Inferior parietal cortex (tissue), 1 donor: ENCODE measurements at regions not wholly inside any gene's neighbourhood (a gene's known extent, or its start where the extent isn't known, plus 50 kb on each side); places are given as distances from the start of the nearest gene placed in this dataset.

Source experiments
- DNase-seq: peaks from one replicate; pipeline ENCODE4 v3.0.0-alpha.2; 2016; ENCODE audit errors: extremely low spot score

DNA sequence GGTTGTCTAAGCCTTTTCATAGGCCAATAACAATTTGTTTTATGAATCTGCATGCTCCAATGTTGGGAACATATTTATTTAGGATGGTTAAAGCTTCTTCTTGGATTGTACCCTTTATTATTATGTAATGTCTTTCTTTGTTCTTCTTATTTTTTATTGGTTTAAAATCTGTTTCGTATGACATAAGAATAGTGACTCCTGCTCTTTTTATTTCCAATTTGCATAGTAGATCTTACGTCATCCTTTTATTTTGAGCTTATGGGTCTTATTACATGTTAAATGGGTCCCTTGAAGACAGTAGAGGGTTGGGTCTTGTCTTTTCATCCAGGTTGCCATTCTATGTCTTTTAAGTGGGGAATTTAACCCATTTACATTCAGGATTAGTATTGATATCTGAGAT lies 561.9 kb upstream of the GHITM start:
- no peak for DNase-seq

DNA sequence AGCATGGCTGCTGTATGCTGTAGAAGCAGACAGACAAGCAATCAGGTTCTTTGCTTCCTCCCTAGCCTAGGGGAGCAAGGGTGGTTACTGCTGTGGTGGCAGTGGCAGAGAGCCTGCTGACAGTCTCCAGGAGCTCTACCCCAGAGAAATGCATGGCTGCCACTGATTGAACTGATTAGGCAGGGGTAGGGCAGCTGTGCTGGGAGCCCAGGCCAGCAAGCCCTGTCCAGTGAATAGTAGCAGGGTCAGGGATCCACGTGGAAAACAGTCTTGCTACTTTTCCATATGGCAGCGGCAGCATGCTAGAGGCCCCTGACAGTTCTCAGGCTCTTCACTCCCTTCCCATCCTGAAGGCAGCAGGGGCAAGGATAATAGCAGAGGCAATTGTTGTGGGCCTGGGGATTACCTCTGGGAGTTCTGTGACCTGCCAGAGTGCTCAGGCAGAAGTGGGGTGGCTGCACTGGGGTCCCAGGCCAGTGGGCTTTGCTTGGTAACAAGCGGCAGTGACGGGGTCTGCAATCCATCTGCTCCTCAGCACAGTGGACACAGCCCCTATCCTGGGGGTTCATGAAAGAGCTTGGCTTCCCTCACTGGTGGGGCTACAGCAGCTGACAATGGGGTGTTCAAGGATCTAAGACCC lies 558.8 kb upstream of the GHITM start:
- no peak for DNase-seq

DNA sequence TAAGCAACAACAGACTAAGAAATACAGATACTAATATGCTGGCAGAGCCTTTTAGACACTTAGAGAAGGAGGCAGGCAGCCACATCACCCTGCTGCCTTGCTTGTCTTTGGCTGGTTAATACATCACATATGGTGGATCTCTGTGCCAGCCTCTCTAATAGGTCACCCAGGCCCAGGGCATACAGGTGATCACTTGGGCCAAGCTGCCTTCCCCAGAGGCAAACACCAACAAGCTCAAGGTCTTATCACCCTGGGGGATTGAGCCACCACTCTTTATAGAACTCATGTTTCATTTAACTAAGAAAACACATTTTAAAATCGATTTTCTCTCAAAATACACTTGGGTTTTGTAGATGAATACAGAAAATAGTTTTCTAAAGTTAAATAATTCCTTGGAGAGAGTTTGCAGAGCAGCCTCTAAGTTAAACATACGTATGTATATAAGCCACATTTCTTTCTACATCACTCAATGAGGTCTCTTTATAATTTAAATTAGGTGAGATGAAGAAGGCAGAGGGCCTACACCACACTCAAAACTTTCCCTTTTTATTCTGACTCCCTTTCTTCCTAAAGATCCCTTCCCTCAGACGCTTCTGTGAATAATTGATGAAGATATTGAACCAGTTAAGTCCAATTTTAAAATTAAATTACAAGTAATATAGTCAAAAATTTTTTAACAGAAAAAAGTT lies 556.8 kb upstream of the GHITM start:
- no peak for DNase-seq

DNA sequence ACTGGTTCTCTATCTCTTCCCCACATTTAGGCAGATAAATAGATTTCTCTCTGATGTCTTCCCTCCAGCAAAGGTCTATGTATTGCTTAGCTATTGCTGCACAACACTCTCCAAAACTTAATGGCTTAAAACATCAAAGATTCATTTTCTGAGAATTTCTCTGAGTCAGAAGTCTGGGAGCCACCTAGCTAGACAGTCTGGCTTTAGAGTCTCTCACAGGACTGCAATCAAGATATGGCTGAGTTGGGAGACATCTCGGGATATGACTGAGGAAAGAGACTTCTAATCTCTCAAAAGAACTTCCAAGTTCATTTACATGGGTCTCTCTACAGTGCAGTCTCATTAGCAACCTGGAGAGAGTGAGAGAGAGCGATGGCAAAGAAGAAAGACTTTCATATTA lies 553.6 kb upstream of the GHITM start:
- no peak for DNase-seq

DNA sequence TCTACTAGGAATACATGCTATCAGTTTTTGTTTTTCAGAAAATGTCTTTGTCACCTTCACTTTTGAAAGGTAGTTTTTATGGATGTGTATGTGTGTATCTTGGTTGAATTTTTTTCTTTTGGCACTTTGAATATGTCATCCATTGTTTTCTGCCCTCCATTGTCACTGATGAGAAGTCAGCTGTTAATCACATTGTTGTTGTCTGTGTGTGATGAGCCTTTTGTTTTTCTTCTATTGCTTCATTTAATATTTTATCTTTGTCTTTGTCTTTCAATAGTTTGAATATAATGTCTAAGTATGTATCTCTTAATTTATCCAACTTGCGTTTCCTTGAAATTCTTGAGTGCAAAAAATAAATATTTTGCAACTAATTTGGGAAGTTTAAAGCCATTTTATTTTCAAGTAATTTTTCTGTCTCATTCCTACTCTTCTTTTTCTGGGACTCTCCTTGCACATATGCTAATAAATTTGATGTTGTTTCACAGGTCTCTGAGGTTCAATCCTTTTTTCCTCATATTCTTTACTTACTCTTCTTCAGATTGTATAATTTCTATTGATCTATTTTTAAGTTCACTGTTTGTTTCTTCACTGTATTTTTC lies 546.9 kb upstream of the GHITM start:
- DNase-seq: no peak

DNA sequence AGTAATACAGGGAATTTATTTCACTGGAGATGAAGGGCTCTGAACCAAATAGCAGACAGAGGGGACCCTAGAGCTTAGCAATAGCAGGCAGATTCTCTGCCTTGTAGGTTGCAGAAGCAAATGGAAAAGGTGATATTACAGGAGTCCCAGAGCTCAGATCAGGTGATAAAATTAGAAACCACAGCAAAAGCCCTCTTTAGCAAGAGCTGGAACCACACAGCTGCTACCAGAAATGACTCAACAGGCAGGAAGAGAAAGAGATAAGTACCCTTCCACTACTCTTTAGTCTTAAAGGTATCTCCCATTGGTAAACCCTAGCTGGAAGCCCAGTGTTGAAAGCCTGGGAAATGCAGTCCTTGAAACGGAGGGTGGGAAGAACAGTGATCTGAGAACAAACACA lies 535.6 kb upstream of the GHITM start:
- DNase-seq: no peak

DNA sequence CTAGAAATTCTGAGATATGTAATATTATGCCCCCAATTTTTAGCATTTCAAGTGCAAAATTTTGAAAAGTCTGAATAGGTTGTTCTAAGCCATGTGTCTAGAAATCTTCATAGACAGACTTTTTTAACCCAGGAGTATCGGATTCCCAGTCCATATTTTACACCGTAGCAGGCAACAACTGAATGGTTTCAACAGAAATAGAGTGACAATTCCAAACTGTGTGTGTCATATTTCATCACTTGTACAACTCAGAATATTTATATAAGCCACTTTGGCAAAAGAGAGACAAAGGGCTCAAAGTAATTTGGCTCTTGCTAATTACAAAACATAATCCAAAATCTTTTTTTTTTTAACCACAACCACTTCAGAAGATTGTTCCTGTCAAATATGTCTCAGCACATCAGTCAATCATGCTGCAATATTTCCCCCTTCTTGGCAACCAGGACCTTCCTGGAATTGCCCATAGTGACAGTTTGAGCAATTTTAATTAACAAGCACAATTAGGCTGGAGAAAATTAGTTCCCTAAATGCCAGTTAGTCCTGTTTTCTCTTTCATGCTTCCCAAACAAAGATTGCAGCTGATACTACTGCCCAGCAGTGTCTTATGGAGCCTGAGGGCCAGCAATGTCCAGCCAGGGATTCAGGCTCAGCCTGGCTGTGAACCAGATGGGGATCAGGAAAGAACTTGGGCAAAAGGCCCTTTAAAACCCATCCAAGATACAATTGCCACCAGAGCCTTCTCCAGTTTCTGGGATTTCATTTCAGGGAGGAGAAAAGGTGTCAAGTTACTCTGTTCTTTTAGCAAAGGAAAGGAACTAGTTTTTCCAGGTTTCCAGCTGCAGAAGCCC lies 533.3 kb upstream of the GHITM start:
- no peak for DNase-seq

DNA sequence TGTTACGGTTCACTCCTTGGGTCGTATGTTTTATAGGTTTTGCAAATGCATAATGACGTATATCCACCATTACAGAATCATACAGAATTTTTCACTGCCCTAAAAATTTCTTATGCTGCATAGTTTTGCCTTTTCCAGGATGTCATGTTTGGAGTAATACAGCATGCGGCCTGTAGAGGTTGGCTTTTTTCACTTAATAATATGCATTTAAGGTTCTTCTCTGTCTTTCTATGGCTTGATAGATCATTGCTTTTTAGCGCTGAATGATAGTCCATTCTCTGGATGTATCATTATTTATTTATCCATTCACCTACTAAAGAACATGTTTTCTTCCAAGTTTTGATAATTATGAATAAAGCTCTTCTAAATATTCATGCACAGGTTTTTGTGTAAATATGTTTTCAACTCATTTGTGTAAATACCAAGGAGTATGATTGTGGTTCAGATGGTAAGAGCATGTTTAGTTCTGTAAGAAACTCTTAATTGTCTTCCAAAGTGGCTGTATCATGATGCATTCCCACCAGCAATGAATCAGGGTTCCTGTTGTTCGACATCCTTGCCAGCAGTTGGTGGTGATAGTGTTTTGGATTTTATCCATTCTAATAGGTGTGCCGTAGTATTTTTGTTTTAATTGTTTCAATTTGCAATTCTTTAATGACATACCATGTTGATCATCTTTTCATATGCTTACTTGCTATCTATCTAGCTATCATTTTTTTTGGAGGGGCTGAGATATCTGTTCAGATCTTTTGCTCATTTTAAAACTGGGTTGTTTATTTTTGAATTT lies 531.2 kb upstream of the GHITM start:
- DNase-seq: no peak

DNA sequence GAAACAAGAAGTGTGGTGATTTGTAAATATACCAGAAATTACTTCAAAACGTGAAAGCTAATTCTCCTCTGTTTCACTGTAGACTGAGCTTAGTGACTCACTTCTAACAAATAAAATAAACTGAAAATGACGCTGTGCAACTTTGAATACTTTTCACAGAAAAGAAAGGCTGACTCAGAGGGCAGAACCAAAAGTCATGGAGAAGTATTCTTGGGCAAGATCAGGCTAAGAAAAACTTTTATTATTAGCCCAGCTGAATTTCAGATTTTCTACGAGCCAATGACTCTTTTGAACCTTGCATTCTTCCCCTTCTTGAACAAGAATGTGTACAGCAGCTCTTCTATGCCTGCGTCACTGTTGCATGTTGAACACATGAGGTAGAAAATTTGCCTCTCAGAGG lies 527.3 kb upstream of the GHITM start:
- no peak for DNase-seq

DNA sequence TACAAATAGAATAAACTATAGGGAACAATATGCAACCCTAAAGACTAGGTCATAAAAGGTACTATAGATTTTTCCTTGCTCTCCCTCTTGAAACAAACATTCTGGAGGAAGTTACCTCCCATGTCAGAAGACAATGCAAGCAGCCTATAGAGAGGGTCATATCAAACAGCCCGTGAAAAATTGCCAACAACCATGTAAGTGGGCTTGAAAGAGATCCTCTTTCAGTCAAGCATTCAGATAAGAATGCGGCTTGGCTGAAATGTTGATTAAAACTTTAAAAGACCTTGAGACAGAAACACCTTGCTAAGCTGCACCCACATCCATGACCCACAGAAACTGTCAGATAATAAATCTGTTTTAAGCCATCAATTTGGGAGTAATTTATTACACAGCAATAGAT lies 526.6 kb upstream of the GHITM start:
- DNase-seq: no peak

DNA sequence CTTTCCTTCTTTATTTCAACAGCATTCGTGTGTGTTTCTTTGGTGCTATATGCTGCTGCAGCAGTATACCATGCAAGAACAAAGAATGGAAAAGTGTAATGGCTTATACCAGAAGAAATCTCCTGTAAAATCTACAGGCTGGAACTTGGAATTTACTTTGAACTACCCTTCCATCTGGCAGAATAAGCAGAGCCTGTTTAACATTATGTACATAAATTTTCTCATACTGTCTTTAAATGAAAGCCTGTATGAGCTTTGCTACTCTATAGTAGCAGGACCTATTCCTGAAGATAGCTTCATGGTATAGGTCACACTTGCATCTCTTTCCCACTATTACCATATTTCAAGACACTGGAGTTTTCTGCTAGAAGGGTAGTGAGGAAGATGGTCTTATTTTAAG lies 522.1 kb upstream of the GHITM start:
- DNase-seq: no peak

DNA sequence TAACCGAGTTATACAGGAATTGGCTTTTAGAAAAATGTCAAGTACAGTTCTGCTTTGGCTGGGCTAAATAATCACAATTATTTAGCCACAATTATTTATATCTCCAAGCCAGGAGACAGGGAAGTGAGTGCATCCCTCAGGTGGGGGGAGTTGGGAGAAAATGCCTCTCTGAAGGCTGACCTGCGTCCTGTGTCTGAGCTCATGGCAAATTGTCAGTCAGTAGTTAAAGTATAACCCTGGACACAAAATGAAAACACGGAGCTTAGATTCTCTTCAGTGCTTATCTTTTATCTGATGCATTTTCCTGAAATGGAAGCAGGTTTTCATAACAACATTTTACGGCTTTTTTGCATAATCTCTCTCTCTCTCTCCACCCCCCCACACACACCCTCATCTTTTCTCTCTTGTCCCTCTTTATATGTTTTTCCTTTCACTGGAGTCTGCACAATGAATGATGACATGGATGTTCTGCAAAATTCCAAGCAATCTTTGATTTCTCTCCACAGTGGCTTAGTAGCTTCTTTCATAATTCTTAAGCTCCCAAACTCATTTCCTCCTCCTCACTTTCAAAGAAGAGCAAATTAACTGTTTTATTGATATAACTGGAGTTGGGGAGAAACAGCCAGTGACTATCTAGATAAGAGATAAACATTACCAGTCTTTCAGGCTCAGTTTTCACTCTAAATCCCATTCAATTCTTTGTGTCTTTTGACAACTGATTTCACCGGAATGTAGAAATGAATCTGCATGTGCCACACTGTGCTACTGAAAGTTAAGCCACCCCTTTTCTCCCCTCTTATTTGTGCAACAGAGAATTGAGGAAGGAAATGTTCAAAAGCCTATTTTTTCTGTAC lies 521.4 kb upstream of the GHITM start:
- DNase-seq: no peak

DNA sequence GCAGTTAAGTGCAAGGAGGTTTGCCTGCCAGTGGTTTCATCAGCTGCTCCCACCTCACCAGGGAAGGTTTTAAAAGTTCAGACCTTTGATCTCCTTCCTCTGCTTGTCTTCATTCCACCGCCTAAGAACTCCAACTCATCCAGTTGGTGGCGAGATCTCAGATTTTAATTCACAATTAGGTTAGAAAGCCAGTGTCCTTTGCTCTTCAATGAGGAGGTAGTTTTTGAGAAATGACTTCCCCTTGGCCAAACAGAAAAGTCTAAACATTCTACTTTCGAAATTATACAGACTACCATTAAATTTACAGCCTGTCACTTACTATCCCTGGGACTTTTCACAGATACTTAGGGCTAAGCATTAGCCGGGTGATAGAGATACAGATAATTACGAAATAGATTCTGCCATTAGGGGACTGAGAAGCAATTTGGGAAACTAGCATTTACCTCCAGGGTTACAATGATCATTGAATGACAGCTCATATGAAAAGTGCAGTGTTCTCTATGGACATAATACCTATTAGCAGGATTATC lies 513.4 kb upstream of the GHITM start:
- DNase-seq: no peak

DNA sequence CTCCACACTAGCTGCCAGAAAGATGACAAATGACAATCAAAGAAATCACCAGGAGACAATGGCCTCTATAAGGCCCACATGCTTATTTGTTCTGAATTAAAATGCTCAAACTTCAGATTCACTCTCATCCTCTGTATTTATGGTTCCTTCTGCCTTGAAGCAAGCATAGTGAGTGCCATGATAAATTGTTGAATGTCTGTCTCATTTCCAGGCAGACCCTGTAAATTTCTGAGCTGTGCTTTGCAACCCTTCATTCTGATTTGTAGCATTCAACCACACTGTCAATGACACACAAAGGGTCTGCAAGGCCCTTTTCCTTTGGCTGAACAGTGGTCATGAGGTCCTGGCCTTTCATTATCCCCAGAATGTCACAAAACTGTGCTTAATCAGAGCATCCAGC lies 506.6 kb upstream of the GHITM start:
- no peak for DNase-seq

DNA sequence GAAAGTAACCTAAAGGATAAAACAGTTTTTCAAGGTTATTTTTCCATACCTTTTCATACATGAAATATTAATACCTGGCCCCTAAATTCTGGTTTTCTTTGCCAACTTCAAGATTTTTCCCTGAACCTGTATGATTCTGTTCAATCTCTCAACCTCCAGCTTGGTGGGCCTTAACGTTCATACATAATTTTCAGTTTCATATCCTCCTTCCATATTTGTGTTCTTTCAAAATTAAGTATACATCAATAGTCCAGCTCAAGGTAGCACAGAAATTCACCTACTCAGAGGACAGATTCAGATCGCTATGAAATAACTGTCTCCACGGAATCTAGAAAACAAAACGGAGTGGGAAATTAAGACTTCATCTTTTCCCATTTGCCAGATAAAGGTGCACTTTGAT lies 505.8 kb upstream of the GHITM start:
- DNase-seq: no peak

DNA sequence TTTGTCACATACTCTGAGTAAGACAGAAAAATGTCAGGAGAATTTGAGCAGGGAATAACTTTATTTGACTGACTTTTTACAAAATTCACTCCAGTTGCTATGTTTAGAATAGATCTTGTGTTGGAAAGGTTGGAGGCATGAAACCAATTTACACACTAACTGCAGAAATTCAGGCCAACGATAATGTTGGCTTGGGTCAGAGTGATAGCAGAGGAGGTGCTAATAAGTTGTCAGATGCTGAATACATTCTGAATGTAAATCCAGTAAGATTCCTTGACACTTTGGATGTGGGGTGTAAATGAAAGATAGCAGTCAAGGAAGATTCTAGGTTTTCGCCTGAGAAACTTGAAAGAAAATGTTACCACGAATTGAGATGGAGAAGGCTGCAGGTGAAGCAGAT lies 502.5 kb upstream of the GHITM start:
- no peak for DNase-seq

DNA sequence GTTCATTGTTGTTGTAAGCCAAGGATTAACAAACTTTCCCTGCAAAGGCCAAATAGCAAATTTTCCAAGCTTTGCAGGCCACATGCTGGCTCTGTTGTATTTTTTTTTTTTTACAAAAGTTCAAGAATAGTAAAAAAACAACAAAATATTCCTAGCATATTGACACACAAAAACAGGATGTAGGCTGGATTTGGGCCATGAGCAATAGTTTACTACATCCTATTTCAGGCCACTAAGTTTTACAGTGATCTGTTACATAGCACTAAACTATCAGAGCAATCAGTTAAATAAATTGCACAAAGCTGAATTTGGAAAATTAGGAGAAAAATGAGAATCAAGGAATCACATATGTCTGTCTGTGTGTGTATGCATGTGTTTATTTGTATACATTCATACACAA lies 491.8 kb upstream of the GHITM start:
- DNase-seq: no peak

DNA sequence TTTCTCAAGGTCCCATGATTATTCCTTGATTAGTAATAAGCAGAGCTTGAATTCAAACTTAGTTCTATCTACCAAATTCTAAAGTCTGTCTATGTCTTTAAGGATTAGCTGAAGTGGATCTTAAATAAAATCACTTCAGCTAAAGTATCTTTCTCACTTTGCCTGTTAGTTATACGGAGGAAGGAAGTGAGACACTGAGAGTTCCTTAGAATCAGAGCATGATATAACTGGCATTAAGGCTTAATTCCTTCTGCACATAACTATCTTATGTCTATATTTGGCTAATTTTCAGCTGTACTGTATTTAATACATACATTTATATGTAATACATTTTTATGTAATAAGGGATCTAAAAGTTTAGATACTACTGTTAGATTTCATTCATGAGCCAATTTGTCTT lies 491.1 kb upstream of the GHITM start:
- no peak for DNase-seq

DNA sequence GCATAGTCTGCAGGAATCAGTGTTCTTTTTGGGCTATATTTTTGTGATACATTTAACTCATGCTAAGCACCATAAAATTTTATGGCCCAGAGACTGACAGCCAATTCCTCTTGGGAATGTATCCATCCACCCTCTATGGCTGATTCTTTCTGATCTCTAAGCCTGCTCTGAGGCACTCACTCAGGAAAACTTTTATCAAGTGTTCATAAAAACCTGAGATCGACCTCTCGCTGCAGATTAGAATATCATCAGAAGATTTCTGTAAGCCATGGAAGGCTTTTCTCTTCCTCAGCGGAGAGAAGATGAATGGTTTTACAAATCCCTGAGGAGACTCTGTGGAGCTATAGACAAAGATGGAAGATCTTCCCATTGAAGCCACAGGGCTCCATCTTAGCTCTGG lies 489.8 kb upstream of the GHITM start:
- no peak for DNase-seq

DNA sequence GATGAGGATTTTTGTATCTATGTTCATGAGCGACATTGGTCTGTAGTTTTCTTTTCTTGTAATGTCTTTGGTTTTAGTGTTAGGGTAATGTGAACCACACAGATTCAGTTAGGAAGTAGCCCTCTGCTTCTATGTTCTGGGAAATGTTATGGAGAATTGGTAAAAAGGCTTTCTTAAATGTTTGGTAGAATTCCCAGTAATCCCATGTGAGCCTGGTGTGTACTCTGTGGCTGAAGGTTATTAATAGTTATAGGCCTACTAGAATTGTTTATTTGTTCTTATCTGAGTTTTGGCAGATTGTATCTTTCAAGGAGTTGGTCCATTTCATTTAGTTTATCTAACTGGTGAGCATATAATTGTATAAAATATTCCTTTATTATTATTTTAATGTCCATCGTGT lies 484.6 kb upstream of the GHITM start:
- DNase-seq: no peak

DNA sequence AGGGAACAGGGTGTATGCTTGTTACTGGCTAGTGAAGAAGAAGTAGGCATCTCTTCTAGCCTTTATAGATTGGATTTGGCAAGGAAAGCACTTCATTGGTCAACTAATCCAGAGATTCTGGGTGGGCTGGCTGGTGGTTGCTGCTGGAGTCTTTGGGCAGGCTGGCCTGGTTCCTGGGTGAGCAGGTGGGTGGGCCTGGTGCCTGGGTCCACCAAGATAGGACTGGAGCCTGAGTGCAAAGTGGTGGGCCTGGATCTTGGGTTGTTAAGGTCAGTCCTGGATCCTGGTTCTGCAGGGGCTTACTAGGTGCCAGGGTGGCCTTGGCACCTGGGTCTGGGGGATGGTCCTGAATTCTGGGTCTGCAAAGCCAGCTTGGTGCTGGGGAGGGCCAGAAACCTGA lies 482.4 kb upstream of the GHITM start:
- no peak for DNase-seq
